Jurkat, Clone E6-1 (cell line): ENCODE measurements at regions not wholly inside any gene's neighbourhood (a gene's known extent, or its start where the extent isn't known, plus 50 kb on each side); places are given as distances from the start of the nearest gene placed in this dataset.

Experiments
- DNase-seq: peaks from one replicate; pipeline ENCODE4 v3.0.0-alpha.2; 2011; ENCODE audit warnings: low read depth, low spot score
- H3K4me3 ChIP-seq: 2 replicates; pipeline ENCODE4 v1.5.1; 2011; ENCODE audit warnings: mild to moderate bottlenecking, low read length, control low read depth, moderate library complexity

- peak; percentile 1 for DNase-seq
- H3K4me3 ChIP-seq, result no peak overlapping the region
Measured at GRCh38 chr4:179989975-179990374, 2253.2 kb upstream of the TENM3 start.

DNA sequence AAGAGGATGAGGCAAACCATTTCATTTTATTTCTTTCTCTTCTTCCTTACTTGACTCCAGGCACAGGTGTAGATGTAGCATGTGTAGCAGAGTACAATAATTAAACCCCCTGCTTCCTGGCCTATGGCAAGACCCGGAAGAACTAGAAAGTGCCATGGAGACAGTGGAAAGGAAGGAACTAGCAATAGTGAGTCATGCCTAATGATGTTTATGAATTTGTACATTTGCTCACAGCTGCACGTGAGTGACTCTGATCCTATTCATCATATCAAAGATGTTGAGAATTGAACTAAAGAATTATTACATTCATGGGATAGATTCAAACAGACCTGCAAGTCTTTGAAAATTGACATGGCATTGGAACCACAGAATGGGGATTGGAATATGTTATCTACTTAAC is 2233.9 kb upstream of the TENM3 start:
- no peak overlapping the region for H3K4me3 ChIP-seq
- DNase-seq, result no peak

- no peak overlapping the region for H3K4me3 ChIP-seq
- peak; percentile 60 for DNase-seq
Measured at GRCh38 chr4:180028682-180029081, 2214.5 kb upstream of the TENM3 start.

DNA sequence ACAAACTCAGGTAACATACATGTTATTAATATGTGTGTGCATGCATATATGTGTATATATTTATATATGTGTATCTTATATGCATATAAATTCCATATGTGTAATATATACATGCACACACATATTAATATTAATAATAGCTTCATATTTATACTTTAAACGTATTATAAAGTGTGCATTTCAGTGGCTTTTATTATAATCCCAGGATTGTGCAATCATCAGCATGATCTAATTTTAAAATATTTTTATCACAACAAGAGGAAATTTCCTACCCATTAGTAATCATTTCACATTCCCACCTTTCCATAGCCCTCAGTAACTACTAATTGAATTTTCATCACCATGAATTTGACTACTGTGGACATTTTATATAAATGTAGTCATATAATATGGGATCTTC is 2211.9 kb upstream of the TENM3 start:
- DNase-seq, result no peak
- H3K4me3 ChIP-seq, result no peak overlapping the region

GRCh38 chr4:180041576-180041975 is 2201.6 kb upstream of the TENM3 start:
- no peak for DNase-seq
- H3K4me3 ChIP-seq, result no peak overlapping the region

DNA sequence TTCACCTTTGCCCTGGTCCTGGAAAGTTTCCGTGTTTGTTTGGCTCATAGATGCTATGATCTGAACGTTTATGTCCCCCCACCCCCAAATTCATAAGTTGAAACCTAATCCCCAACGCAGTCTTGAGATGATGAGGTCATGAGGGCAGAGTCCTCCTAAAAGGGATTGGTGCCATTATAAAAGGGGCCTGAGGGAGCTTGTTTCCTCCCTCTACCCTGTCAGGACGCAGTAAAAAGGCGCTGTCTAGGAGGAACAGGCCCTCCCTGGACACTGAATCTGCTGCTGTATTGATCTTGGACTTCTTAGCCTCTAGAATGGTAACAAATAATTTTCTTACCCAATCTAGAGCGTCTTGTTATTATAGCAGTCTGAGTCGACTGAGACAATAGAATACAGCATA is 2190.6 kb upstream of the TENM3 start:
- no peak overlapping the region for H3K4me3 ChIP-seq
- DNase-seq, result no peak

DNA sequence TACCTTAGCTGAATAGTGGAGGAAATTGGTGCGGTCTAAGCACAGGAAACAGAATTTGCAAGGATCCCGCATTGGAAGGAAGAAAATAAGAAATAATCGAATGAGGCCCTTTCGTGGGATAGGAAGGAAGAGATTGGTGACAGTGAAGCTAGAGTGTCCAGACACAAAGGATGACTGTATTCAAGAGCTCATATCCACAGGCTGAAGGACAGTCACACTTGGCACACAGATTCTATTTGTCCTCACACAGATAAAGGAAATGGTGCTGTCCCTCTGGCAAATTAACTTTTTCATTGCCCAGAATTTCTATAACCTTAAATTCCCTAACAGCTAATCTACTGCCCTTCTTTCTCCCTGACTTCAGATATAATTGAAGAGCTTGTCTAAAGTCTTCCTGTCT is 2188.9 kb upstream of the TENM3 start:
- no peak overlapping the region for H3K4me3 ChIP-seq
- no peak for DNase-seq

DNA sequence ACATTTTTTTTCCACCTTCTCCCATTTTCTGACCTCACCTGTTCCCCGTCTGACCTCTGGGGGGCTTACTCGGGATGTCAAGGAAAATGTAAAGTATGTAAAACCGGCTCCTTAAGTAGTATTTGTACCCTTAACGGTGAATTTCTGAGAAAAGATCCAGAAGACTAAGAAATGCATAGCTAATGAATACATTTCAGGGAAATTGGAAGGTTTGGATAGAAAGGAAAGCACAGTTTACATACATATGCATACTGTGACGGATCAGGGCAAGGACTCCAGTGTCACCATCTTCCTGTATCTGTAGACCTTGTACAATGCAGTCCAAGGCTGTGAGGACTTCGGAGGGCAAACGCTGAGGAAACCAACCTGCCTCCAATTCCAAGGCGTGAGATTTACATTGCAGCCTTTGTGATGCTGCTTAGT is 2185.9 kb upstream of the TENM3 start:
- peak; percentile 3 for DNase-seq
- no peak overlapping the region for H3K4me3 ChIP-seq

DNA sequence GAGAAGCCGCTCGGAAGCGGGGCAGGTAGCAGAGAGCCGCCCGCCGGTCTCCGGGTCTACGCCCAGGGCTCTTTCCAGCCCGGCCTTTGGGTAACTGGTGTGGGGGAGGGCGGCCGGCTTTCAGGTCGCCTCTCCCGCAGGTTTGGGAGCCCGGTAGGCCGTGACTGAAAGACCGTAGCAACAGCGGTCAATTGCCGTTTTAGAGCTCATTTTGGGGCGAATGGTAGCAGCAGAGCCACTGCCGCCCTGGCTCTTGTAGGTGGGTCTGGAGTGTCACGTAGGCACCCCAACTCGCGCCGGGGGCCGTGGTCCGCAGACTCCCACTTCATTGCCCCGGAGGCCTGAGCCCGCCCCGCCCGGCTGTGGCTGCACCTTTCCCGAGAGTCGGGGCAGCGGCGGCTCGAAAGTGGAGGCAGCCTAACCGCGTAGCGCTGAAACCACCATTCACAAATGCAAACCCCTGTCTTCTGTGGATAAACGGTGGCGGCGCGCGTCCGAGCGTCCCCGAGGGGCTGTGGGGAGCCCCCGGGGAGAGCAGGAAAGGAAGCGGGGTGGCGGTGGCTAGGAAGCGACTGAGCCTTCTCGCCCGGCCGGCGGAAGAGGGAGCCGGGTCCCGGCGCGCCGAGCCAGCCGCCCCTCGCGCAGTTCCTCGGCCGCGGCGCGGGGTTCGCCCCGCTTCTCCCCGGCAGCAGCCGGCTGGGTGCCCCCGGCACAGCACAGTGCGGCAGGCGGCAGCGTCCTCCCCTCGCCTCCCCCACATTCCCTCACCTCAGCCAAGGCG is 2185.1 kb upstream of the TENM3 start:
- no peak overlapping the region for H3K4me3 ChIP-seq
- no peak for DNase-seq

- no peak for DNase-seq
Measured at GRCh38 chr4:180058691-180059215, 2184.4 kb upstream of the TENM3 start.

DNA sequence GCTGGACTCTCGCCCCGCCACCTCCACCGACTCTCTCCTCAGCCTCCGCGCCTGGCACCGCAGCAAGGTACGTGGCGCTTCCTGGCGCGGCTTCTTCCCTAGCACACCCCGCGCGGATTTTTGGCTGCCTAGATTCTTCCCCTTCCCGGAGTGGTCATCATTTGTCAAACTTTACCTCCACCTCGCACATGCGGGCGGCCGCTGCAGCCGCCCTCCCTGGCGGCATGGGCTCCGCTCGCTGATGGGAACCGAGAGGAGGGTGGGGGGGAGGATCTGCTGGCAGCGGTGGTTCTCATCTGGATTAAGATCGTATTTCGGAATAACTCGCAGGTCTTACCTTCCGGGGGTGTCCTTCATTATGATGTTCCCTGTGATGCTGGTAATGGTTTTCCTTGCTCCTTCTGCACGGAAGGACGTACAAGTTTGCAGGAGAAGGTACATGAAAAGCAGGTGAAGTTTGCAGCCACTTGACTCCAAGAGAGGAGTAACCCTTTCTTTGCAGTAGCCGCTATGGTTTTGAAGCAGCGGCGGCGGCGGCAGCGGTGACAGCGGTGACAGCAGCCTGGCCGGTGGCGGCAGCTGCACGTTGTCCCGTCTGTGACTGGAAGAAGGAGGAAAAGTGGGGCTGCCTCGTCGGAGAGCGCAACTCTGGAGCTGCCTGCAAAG is 2183.9 kb upstream of the TENM3 start:
- no peak for DNase-seq
- H3K4me3 ChIP-seq, result no peak overlapping the region

More at GRCh38 chr4:180058691-180059215, 2184.4 kb upstream of the TENM3 start:
- no peak overlapping the region for H3K4me3 ChIP-seq

DNA sequence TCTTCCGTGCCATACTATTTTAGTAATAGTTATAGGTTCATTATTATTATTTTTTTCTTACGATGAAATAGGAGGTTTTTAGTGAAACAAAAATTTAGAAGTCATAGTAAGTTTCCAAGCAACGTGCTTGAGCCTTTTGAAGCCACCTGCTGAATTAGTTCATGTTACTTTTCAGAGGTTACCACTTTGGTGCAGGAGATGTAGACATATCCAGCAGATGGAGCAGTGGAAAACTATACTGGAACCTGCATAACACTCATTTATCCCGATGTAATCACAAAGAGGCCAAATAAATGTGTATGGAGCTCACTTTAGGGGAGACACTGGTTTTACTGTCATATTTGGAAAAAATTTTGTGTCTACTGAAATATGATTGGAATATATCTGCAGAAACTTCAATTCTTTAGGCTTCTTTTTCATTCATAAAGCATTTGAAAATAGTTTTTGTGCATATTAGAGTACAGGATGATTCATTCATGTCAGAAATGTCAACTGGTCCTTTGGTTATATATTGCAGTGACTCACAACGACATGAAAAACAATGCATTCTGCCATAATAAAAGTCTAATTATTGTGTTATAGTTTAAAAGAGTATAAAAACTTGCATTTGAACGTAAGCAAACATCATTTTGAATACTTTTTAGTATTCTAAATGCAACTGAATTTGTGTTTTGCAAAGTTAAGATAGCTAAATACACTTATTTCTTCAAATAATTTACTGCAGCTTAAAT is 2182.9 kb upstream of the TENM3 start:
- no peak for DNase-seq

GRCh38 chr4:180081072-180081471 is 2162.1 kb upstream of the TENM3 start:
- H3K4me3 ChIP-seq, result no peak overlapping the region
- no peak for DNase-seq

More for the DNA sequence above, 2182.9 kb upstream of the TENM3 start:
- H3K4me3 ChIP-seq, result no peak overlapping the region

DNA sequence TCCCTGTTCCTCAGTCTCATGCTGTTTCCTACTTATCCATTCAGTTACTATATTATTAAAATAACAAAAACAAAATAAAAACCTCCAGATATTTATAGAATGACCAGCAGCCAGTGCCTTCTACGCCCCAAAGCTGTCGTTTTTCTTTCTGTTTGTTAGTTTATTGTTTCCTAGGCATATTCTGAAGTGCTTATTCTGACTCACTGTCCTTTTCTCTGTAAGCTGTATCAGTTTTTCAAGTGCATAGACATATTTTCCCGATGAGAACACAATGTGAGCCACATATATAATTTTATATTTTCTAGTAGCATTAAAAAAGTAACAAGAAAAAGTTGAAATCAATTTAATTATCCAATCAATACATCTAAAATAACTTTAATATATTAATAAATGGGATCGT is 2158.6 kb upstream of the TENM3 start:
- no peak overlapping the region for H3K4me3 ChIP-seq
- DNase-seq, result no peak

- DNase-seq, result no peak
Measured at GRCh38 chr4:180086480-180087190, 2156.6 kb upstream of the TENM3 start.

DNA sequence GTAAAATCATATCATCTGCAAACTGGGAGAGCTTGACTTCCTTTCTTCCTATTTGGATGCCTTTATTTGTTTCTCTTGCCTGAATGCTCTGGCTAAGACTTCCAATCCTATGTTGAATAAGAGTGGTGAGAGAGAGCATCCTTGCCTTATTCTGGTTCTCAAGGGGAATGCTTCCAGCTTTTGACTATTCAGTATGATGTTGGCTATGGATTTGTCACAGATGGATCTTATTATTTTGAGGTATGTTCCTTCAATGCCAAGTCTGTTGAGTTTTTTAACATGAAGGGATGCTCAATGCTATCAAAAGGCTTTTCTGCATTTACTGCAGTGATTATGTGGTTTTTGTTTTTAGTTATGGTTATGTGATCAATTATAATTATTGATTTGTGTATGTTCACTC is 2144.6 kb upstream of the TENM3 start:
- no peak overlapping the region for H3K4me3 ChIP-seq
- DNase-seq, result no peak

More at GRCh38 chr4:180086480-180087190, 2156.6 kb upstream of the TENM3 start:
- no peak overlapping the region for H3K4me3 ChIP-seq

- no peak overlapping the region for H3K4me3 ChIP-seq
- no peak for DNase-seq
Measured at GRCh38 chr4:180099957-180100356, 2143.2 kb upstream of the TENM3 start.

DNA sequence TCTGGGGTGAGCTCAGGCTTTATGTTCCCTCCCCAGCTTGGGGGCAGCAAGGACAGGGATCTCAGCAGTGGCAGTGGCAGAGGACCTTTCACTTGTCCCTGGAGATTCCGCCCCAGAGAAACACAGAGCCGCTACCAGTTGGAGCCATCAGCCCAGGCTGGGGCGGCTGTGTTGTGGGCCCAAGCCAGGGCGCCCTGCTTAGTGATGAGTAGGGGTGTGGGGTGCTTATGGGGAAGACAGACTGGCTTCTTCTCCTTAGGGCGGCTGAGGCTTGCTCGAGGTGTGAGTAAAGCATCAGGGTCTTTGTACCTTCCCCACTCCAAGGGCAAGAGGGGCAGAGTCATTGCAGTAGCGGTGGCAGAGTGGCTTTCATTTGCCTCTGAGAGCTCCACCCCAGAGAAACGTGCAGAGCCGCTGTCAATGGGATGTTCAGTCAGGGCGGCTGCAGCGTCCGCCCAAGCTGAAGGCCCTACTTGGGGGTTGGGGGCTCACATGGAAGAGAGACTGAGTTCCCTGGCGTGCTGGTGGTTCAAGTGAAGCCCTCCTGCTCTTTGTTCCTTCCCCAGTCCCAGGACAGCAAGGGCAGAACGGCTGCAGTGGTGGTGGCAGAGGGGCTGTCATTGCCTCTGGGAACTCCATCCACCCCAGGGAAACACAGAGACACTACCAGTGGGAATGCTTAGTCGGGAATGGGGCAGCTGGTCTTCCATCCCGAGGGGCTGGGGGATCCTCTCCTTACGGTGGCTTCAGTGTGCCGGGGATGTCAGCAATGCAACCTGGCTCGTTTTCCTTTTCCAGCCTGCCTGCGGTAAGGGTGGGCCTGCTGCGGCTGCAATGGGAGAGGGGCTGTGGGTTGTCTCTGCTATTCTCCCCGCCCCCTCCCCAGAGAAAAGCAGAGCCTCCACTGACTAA is 2142.5 kb upstream of the TENM3 start:
- no peak overlapping the region for H3K4me3 ChIP-seq
- no peak for DNase-seq
